Keratinocyte (primary cell): ENCODE measurements at regions not wholly inside any gene's neighbourhood (a gene's known extent, or its start where the extent isn't known, plus 50 kb on each side); places are given as distances from the start of the nearest gene placed in this dataset.

ENCODE experiments used
- DNase-seq: peaks from one replicate; pipeline ENCODE4 v3.0.0-alpha.2; 2011; ENCODE audit warnings: low read depth, missing footprints, low spot score
- FAIRE-seq: peaks from 2 replicates; lab custom pipeline; 2011; peaks lifted over from hg19 to GRCh38; lab: Jason Lieb, UNC
- H2AFZ ChIP-seq: 2 replicates; pipeline ENCODE4 v1.6.0; 2012; ENCODE audit warnings: low read length, control low read depth, inconsistent platforms; ENCODE audit not compliant: control insufficient read depth
- H3K27ac ChIP-seq: 2 replicates; pipeline ENCODE4 v1.5.1; 2011; ENCODE audit warnings: low read length; ENCODE audit not compliant: control insufficient read depth, insufficient read depth
- H3K27me3 ChIP-seq: 3 replicates; pipeline ENCODE4 v1.6.0; 2011; ENCODE audit warnings: low read length; ENCODE audit not compliant: control insufficient read depth, insufficient read depth; ENCODE audit errors: extremely low read depth
- H3K36me3 ChIP-seq, 2 experiments: 2 replicates in 1 of 2; 3 replicates in 1 of 2; pipeline ENCODE4 v1.5.1; 2011; ENCODE audit warnings: low read length in 2 of 2, mild to moderate bottlenecking in 1 of 2; ENCODE audit not compliant: control insufficient read depth in 2 of 2, insufficient read depth in 2 of 2; ENCODE audit errors: extremely low read depth in 1 of 2
- H3K4me1 ChIP-seq: 3 replicates; pipeline ENCODE4 v1.5.1; 2011; ENCODE audit warnings: low read length; ENCODE audit not compliant: control insufficient read depth, insufficient read depth; ENCODE audit errors: extremely low read depth
- H3K4me2 ChIP-seq: 3 replicates; pipeline ENCODE4 v1.6.0; 2011; ENCODE audit warnings: low read depth, low read length; ENCODE audit not compliant: control insufficient read depth, insufficient read depth; ENCODE audit errors: extremely low read depth
- H3K4me3 ChIP-seq, 3 experiments: fragments of 200-600 bp in 1 of 3; sonication (generic) in 1 of 3; 2 replicates in 2 of 3; 3 replicates in 1 of 3; pipeline ENCODE4 v1.5.1; 2011 to 2016; ENCODE audit warnings: low read length in 3 of 3, mild to moderate bottlenecking in 3 of 3, control low read depth in 2 of 3, inconsistent platforms in 1 of 3, low read depth in 1 of 3, mixed read lengths in 1 of 3, mixed run types in 1 of 3, moderate library complexity in 1 of 3; ENCODE audit not compliant: control insufficient read depth in 2 of 3, insufficient read depth in 2 of 3; ENCODE audit errors: extremely low read depth in 1 of 3
- H3K79me2 ChIP-seq: 2 replicates; pipeline ENCODE4 v1.6.0; 2012; ENCODE audit warnings: low read length; ENCODE audit not compliant: control insufficient read depth, insufficient read depth
- H3K9ac ChIP-seq: 3 replicates; pipeline ENCODE4 v1.6.0; 2011; ENCODE audit warnings: low read length; ENCODE audit not compliant: control insufficient read depth, insufficient read depth; ENCODE audit errors: extremely low read depth
- H3K9me1 ChIP-seq: 3 replicates; pipeline ENCODE4 v1.6.0; 2011; ENCODE audit warnings: low read length; ENCODE audit not compliant: control insufficient read depth, insufficient read depth; ENCODE audit errors: extremely low read depth
- H3K9me3 ChIP-seq: 2 replicates; pipeline ENCODE4 v1.5.1; 2012; ENCODE audit warnings: low read depth, low read length; ENCODE audit not compliant: control insufficient read depth
- H4K20me1 ChIP-seq: 3 replicates; pipeline ENCODE4 v1.6.0; 2011; ENCODE audit warnings: low read length; ENCODE audit not compliant: control insufficient read depth, insufficient read depth; ENCODE audit errors: extremely low read depth
- EZH2 ChIP-seq: IDR thresholded peaks from one replicate; pipeline ENCODE4 v1.6.1; 2012; ENCODE audit warnings: inconsistent platforms, mild to moderate bottlenecking, low read length, moderate library complexity
- dilution Hi-C: fragments of 300-500 bp; cut with MboI; formaldehyde crosslinking; loops from one replicate; pipeline ENCODE4 v1.7.0; 2020; ENCODE audit warnings: low sequenced_read_pairs; ENCODE audit not compliant: extremely low pct_ligation_motif_present
- TF ChIP-seq, protein P1 (sequence below), 3 experiments: IDR thresholded peaks in 1 of 3; conservative IDR thresholded peaks in 1 of 3; optimal IDR thresholded peaks in 1 of 3; 2 replicates in 2 of 3; 3 replicates in 1 of 3; pipeline versions ENCODE3 to v1.5.1; 2011; ENCODE audit warnings: low read length in 3 of 3, mild to moderate bottlenecking in 3 of 3, moderate library complexity in 2 of 3, control low read depth in 1 of 3, inconsistent platforms in 1 of 3; ENCODE audit not compliant: insufficient read depth in 2 of 3; ENCODE audit errors: extremely low read depth in 1 of 3

DNA sequence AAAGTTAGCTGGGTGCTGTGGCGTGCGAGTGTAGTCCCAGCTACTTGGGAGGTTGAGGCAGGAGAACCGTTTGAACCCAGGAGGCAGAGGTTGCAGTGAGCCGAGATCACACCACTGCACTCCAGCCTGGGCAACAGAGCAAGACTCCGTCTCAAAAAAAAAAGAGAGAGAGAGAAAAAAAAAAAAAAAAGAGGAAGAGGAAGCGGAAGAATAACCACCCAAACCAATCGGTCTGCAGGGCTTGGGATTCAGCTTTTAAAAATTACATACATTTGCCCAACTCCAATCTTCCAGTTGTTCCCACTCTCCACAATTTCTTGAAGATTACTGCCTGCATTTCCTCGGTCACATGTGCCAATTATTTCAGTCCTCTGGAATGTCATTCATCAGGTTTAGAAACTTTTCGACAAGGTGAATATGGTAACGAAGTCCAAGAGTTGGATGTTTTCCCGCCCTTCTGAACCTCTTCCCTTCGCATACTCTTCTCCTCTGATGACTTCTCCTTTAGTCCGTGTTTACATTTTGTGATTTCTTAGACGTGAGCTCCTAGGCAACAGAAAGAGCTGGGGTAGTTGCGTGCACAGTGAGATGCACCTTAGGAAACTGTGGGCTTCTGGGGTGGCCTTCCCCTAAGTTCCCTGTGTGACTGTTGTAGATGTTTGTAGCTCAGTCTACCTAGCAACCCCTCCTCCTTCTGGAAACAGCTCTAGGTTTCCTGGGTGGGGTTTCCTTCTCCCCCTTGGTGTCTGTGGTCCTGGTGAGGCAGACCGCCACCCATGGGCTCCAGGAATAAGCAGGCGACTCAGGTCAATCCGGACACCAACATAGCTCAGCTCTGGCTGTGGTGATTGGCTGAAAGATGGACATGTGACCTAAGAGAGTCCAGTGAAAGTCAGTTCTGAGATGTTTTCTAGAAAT, 63.0 kb upstream of the NCOA3 start:
- no peaks in the 10 kb centered on the region for H3K79me2 ChIP-seq
- no peak for TF ChIP-seq EZH2
- TF ChIP-seq, protein P1, sequence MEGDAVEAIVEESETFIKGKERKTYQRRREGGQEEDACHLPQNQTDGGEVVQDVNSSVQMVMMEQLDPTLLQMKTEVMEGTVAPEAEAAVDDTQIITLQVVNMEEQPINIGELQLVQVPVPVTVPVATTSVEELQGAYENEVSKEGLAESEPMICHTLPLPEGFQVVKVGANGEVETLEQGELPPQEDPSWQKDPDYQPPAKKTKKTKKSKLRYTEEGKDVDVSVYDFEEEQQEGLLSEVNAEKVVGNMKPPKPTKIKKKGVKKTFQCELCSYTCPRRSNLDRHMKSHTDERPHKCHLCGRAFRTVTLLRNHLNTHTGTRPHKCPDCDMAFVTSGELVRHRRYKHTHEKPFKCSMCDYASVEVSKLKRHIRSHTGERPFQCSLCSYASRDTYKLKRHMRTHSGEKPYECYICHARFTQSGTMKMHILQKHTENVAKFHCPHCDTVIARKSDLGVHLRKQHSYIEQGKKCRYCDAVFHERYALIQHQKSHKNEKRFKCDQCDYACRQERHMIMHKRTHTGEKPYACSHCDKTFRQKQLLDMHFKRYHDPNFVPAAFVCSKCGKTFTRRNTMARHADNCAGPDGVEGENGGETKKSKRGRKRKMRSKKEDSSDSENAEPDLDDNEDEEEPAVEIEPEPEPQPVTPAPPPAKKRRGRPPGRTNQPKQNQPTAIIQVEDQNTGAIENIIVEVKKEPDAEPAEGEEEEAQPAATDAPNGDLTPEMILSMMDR (optimal IDR thresholded peaks at IDR 0.05 in 1 of 3, IDR thresholded peaks at IDR 0.05 in 1 of 3, conservative IDR thresholded peaks at IDR 0.05 in 1 of 3; ENCODE audit: extremely low read depth in 1 of 3, insufficient read depth in 2 of 3, low read length in 3 of 3), result no peak
- H3K9ac ChIP-seq, result peak overlapping the region; percentile 18
- H3K4me3 ChIP-seq, result no peak overlapping the region
- H3K36me3 ChIP-seq, result no peaks in the 10 kb centered on the region
- H3K4me1 ChIP-seq, result peaks cover 24% of the 10 kb centered on the region
- no peaks in the 10 kb centered on the region for H4K20me1 ChIP-seq
- peak overlapping the region; percentile 55 for H2AFZ ChIP-seq
- DNase-seq, result no peak
- H3K9me1 ChIP-seq, result no peaks in the 10 kb centered on the region
- dilution Hi-C loops, result no loop called here
- peak overlapping the region; percentile 63 for H3K27ac ChIP-seq
- FAIRE-seq, result no peak
- H3K9me3 ChIP-seq, result no peaks in the 10 kb centered on the region
- H3K27me3 ChIP-seq, result no peaks in the 10 kb centered on the region
- H3K4me2 ChIP-seq, result peak overlapping the region; percentile 64

DNA sequence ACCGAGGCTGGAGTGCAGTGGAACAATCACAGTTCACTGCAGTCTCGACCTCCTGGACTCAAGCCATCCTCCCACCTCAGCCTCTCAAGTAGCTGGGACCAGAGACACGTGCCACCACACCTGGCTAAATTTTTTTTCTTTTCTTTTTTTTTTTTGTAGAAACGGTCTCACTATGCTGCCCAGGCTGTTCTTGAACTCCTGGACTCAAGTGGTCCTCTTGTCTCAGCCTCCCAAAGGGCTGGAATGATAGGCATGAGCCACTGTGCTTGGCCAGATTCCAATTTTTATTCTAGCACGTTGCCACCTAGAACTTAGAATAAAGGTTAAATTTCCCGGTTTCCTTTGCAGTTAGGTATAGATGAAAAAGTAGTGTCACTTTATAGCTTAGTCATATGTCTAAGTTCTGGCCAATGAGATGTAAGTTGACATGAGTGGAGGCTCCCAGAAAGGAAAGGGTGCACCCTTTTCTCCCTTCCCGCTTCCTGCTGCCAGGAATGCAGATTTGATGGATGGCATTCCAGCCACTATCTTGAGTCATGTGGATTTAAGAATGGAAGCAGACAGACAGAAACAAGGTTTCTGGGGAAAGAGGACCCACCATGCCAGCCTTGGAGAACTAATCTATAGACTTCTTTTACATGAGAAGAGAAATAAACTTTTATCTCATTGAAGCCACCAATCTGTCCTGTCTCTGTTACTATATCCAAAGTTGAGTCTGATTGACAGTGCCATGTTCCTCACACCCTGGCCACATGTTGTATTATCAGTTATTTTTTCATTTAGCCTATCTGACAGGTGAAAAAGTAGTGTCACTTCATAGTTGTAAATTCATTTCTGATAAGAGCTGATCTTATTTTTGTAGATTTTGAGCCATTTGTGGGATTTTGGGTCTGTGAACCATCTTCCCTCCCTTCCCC, 60.6 kb upstream of the NCOA3 start:
- Histone ChIP-seq H3K36me3 (no peaks in the 10 kb centered on the region), H2AFZ (no peak overlapping the region), H3K9me1 (no peaks in the 10 kb centered on the region), H3K4me1 (peaks cover 16% of the 10 kb centered on the region), H3K9me3 (no peaks in the 10 kb centered on the region), H4K20me1 (no peaks in the 10 kb centered on the region), H3K4me3 (no peak overlapping the region), H3K79me2 (no peaks in the 10 kb centered on the region), H3K27ac (no peak overlapping the region), H3K27me3 (no peaks in the 10 kb centered on the region), H3K9ac (no peak overlapping the region), H3K4me2 (no peak overlapping the region)
- DNase-seq, result no peak
- dilution Hi-C loops, result no loop called here
- TF ChIP-seq, protein P1 (optimal IDR thresholded peaks at IDR 0.05 in 1 of 3, IDR thresholded peaks at IDR 0.05 in 1 of 3, conservative IDR thresholded peaks at IDR 0.05 in 1 of 3; ENCODE audit: extremely low read depth in 1 of 3, insufficient read depth in 2 of 3, low read length in 3 of 3), result no peak
- TF ChIP-seq EZH2, result no peak
- FAIRE-seq, result no peak
